T-helper 17 cell (primary cell): ENCODE measurements at regions not wholly inside any gene's neighbourhood (a gene's known extent, or its start where the extent isn't known, plus 50 kb on each side); places are given as distances from the start of the nearest gene placed in this dataset.
"Not testable (repeated sequence)": the region's sequence is repeated elsewhere in the genome, so short reads cannot be mapped to it uniquely, and the experiment has no call there.

ENCODE experiments used
- ATAC-seq: fragments of 150-1000 bp; cut with Tn5 transposase; 2 replicates; pipeline ENCODE4 v1.10.0; 2021; ENCODE audit warnings: mild to moderate bottlenecking, moderate library complexity
- DNase-seq, 3 donors: peaks; one replicate each; pipeline versions ENCODE4 v3.0.0 to v3.0.0-alpha.2; 2020 to 2021
- H3K9me3 ChIP-seq: one replicate; pipeline ENCODE4 v1.7.0; 2013; ENCODE audit warnings: low read length, mild to moderate bottlenecking; ENCODE audit not compliant: control insufficient read depth, poor library complexity, severe bottlenecking
- H3K27ac Mint-ChIP-seq: one replicate; pipeline ENCODE4 v1.8.0; 2022; ENCODE audit warnings: mild to moderate bottlenecking, moderate library complexity, mixed read lengths
- H3K27me3 Mint-ChIP-seq: one replicate; pipeline ENCODE4 v1.8.0; 2022; ENCODE audit warnings: mixed read lengths
- H3K36me3 Mint-ChIP-seq: one replicate; pipeline ENCODE4 v1.8.0; 2022; ENCODE audit warnings: low read depth, mixed read lengths
- H3K4me1 Mint-ChIP-seq: one replicate; pipeline ENCODE4 v1.8.0; 2022; ENCODE audit warnings: mild to moderate bottlenecking, mixed read lengths
- H3K4me3 Mint-ChIP-seq: one replicate; pipeline ENCODE4 v1.8.0; 2022; ENCODE audit warnings: mild to moderate bottlenecking, moderate library complexity, mixed read lengths

DNA sequence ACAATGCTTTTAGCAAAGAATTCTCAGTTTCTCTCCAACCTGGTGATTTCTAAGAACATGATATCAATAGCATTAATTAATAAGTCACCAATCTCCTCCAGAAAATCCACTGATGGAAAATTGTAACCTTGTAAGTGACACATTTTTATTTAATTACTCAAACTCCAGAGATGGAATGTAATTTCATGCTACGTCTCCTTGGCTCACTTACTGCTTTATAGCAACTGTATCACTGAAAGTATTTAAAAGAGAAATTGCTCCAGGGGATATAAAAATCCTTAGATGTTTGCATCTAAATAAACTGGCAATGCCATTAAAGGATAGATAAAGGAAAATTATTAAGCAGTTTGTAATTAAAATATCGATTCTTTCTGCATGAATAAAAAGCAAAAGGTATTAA, 325.4 kb downstream of the TSN start:
- Mint-ChIP-seq H3K4me1 (no peaks in the 10 kb centered on the region), H3K27ac (no peak overlapping the region), H3K27me3 (peaks cover 8% of the 10 kb centered on the region), H3K36me3 (no peaks in the 10 kb centered on the region), H3K4me3 (no peak overlapping the region)
- ATAC-seq (no peak), DNase-seq (no peak)
- H3K9me3 ChIP-seq = no peaks in the 10 kb centered on the region

DNA sequence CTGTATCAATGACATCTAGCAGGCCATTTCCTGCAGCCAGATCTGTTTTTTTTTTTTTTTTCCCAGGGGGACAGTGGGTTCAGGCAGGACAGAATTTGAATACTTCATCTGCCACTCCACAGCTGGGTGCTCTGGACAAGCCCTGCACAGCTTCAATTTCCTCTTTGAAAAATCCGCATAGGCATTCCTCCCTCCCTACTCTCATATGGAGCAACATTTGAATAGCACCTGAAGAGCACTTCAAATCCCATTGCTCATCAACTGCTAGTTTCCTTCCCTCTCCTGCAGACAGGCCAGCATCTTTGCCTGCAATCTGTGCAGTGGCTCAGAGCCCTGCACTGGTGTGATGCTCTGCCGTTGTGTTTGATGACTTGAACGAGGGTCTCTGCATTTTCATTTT, 326.3 kb downstream of the TSN start:
- H3K27ac Mint-ChIP-seq = no peak overlapping the region
- DNase-seq (no peak), ATAC-seq (no peak)
- H3K36me3 Mint-ChIP-seq = no peaks in the 10 kb centered on the region
- no peaks in the 10 kb centered on the region for H3K9me3 ChIP-seq
- H3K27me3 Mint-ChIP-seq = peaks cover 8% of the 10 kb centered on the region
- no peak overlapping the region for H3K4me3 Mint-ChIP-seq
- H3K4me1 Mint-ChIP-seq = no peaks in the 10 kb centered on the region

DNA sequence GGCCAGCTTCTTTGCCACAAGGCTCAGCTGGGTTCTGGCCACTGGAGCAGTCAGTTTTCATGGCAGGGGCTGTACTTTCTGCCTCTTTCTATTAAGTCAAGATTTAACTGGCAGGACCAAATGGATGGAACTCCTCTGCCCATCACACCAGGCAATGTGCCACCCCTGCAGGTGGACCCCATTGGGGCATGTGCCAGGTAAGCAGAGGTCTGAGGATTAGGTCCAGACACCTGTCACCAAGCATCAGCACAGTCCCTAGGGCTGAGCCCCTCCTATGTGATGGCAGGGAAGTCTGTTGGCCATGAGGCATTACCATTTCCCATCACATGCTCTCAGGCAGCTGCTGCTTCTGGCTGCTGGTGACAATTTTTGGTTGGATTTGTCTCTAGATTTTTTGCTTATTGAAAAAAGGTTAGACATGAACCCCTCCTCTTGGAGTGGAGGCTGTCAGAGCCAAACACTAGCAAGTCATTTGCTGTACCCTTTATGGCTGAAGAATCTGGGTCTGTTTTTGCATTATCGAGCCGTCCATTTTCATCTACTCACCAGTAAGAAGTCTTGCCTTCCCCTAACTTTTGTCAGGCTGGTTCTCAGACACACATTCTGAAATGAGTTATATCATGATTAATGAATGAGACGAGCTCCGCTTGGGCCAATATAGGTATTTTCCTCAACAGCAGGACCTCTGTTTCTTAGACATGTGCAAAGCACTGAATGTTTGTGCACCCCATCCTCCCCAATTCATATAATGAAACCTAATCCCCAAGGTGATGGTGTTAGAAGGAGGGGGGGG, 328.0 kb downstream of the TSN start:
- H3K36me3 Mint-ChIP-seq = no peaks in the 10 kb centered on the region
- no peak for ATAC-seq
- no peak for DNase-seq
- H3K4me1 Mint-ChIP-seq = no peaks in the 10 kb centered on the region
- H3K27ac Mint-ChIP-seq = no peak overlapping the region
- no peak overlapping the region for H3K4me3 Mint-ChIP-seq
- no peaks in the 10 kb centered on the region for H3K9me3 ChIP-seq
- peaks cover 4% of the 10 kb centered on the region for H3K27me3 Mint-ChIP-seq

DNA sequence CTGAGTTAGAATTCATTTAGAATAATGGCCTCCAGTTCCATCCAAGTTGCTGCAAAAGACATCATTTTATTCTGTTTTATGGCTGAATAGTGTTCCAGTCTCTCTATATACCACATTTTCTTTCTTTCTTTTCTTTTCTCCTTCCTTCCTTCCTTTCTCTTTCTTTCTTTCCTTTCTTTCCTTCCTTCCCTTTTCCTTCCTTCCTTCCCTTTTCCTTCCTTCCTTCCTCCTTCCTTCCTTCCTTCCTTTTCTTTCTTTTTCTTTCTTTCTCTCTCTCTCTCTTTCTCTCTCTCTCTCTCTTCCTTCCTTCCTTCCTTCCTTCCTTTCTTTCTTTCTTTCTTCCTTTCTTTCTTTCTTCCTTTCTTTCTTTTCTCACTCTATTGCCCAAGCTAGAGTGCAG, 330.2 kb downstream of the TSN start:
- not testable (repeated sequence) for H3K4me3 Mint-ChIP-seq, H3K27ac Mint-ChIP-seq, DNase-seq, H3K9me3 ChIP-seq, H3K36me3 Mint-ChIP-seq, H3K27me3 Mint-ChIP-seq, ATAC-seq, H3K4me1 Mint-ChIP-seq

DNA sequence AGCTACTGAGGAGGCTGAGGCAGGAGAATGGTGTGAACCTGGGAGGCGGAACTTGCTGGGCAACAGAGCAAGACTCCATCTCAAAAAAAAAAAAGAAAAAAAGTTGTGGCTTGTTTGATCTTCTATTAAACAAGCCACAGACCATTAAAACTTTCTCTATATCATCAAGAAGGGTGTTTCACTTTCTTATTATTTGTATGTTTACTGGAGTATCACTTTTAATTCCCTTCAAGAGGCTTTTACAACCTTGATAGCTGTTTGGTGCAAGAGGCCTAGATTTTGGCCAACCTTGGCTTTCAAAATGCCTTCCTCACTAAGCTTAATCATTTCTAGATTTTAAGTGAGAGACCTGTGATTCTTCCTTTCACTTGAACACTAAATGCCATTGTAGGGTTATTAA, 339.1 kb downstream of the TSN start:
- no peaks in the 10 kb centered on the region for H3K9me3 ChIP-seq
- Mint-ChIP-seq H3K27me3 (peaks cover 26% of the 10 kb centered on the region), H3K27ac (no peak overlapping the region), H3K36me3 (no peaks in the 10 kb centered on the region), H3K4me1 (no peaks in the 10 kb centered on the region), H3K4me3 (no peak overlapping the region)
- DNase-seq (no peak), ATAC-seq (no peak)

DNA sequence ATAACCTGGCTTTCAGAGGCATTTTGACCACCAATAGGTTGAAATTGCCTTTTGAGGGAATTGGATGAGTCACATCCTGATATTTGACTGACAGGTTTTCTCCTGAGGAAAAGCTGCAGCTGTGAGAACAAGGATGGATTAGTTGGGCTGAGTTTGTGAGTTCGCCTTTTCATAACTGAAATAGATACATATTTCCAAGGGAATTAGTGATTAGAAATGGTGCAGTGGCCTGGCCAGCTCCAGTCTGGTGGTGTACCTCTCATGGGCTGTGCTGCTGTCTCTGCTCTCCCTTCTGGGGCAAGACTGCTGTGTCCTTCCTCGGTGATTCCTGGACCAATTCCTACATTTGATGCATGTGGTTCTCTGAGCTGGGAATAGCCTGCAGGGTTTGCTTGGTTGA, 341.3 kb downstream of the TSN start:
- ATAC-seq = no peak
- H3K36me3 Mint-ChIP-seq = no peaks in the 10 kb centered on the region
- no peak overlapping the region for H3K27ac Mint-ChIP-seq
- no peaks in the 10 kb centered on the region for H3K4me1 Mint-ChIP-seq
- peaks cover 28% of the 10 kb centered on the region for H3K27me3 Mint-ChIP-seq
- no peak overlapping the region for H3K4me3 Mint-ChIP-seq
- H3K9me3 ChIP-seq = no peaks in the 10 kb centered on the region
- no peak for DNase-seq

DNA sequence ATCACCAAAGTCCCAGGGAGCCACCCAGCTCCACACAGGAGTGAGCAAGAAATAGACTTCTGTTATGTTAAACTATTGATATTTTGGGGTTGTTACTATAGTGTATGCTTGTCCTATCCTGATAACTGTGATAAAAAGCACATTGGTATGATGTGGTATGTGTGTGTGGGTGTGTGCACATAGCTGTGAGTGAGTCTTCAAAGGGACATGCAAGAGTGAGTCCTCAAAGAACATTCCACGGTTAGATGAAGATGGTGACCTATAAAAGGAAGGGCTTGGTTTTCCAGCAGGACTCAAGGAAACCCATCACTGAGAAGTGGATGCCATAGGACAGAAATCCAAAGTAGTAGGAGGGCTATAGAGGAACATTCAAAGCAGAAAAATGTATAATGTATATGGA, 342.9 kb downstream of the TSN start:
- H3K36me3 Mint-ChIP-seq = no peaks in the 10 kb centered on the region
- H3K9me3 ChIP-seq = no peaks in the 10 kb centered on the region
- H3K27ac Mint-ChIP-seq = no peak overlapping the region
- ATAC-seq (no peak), DNase-seq (no peak)
- H3K27me3 Mint-ChIP-seq = peaks cover 25% of the 10 kb centered on the region
- no peaks in the 10 kb centered on the region for H3K4me1 Mint-ChIP-seq
- H3K4me3 Mint-ChIP-seq = no peak overlapping the region

DNA sequence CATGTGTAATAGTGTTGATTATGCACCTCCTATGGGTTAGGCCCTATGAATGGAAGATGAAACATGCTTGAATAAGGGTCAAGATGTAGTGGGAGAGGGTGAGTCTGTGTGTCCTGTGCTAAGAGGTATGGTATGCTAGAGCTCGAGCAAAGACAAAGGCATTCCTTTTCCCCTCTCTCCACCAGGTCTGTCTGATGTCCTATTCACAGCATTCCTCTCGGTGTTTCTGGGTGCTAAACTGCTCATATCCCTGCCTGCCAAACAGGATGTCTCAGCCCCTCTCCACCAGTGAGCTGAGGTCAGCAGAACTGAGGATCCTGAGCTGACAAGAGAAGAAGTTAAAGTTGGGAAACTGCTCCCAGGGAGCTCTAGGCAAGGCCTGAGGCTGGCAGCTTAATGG, 344.9 kb downstream of the TSN start:
- H3K27me3 Mint-ChIP-seq = peaks cover 15% of the 10 kb centered on the region
- no peak overlapping the region for H3K27ac Mint-ChIP-seq
- no peaks in the 10 kb centered on the region for H3K9me3 ChIP-seq
- H3K4me3 Mint-ChIP-seq = no peak overlapping the region
- no peaks in the 10 kb centered on the region for H3K4me1 Mint-ChIP-seq
- ATAC-seq = no peak
- H3K36me3 Mint-ChIP-seq = no peaks in the 10 kb centered on the region
- no peak for DNase-seq

DNA sequence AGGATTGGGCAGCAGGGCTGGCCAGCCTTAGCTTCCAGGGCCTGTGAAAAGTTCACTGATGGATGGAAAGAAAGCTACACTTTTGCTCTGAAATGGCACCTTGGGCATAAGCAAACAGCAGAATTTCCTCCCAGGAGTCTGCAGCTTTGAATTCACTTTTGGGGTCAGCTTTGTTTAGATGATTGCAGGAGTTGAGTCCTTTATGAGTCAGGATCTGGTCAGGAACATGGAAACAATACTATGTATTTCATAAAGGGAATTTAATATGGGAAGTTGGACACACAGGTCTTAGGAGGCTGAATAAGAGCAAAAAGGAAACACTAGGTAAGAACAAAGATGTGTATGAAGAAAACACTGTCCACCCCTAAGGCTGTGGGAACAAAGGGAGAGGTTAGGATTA, 345.3 kb downstream of the TSN start:
- no peak for ATAC-seq
- Mint-ChIP-seq H3K36me3 (no peaks in the 10 kb centered on the region), H3K4me1 (no peaks in the 10 kb centered on the region), H3K4me3 (no peak overlapping the region), H3K27me3 (peaks cover 15% of the 10 kb centered on the region), H3K27ac (no peak overlapping the region)
- DNase-seq = no peak
- no peaks in the 10 kb centered on the region for H3K9me3 ChIP-seq

DNA sequence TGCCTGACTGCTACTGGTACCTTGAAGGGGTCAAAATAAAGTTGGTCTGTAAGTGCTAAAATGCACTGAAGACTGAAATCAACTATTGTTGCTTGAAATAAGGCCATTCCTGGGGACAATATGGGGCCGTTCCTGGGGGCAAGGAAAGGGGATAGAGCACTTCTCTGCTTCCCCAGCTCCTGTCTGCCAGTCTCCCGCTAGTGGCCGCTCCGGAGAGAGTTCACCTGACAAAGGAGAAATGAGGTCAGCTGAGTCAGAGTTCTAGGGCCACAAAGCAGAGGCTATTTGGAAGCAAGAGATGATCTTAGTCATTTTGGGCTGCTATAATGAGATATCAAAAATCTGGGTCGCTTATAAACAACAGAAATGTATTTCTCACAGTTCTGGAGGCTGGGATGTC, 345.9 kb downstream of the TSN start:
- ATAC-seq (no peak), DNase-seq (no peak)
- Mint-ChIP-seq H3K4me1 (no peaks in the 10 kb centered on the region), H3K4me3 (no peak overlapping the region), H3K36me3 (no peaks in the 10 kb centered on the region), H3K27me3 (peaks cover 15% of the 10 kb centered on the region), H3K27ac (no peak overlapping the region)
- no peaks in the 10 kb centered on the region for H3K9me3 ChIP-seq

DNA sequence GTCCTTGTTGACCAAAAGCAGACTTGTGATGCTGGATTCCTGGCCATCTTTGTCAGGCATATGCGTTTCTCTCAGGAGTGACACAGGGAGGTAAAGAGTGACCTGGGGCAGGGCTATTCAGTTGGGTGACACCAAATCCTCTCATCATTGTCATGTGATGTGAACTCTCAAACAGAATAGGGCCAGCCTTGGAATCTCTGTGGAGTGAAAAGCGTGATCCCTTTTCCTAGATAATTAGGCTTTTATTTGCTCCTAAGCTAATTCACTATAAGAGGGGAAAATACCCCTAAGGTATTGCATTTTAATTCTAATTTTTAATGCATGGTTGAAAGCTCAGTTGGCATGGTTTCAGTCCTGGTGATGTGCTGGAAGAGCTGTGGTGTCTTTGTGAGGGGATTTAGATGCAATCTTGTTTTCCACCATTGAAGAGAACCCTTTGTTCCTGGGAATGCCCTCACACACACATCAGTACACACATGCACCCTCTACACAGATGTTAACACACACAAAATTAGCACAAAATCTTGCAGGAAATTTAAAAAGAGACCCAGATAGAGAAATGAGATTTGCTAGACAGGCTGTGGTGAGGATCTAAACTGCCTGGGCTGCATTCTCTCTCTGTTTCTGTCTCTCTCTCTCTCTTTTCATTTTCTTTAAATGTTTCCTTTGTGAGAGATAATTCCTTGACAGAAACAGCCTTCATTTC, 349.9 kb downstream of the TSN start:
- no peaks in the 10 kb centered on the region for H3K36me3 Mint-ChIP-seq
- ATAC-seq (no peak), DNase-seq (no peak)
- no peaks in the 10 kb centered on the region for H3K9me3 ChIP-seq
- H3K27ac Mint-ChIP-seq = no peak overlapping the region
- no peaks in the 10 kb centered on the region for H3K4me1 Mint-ChIP-seq
- no peak overlapping the region for H3K4me3 Mint-ChIP-seq
- peaks cover 17% of the 10 kb centered on the region for H3K27me3 Mint-ChIP-seq

DNA sequence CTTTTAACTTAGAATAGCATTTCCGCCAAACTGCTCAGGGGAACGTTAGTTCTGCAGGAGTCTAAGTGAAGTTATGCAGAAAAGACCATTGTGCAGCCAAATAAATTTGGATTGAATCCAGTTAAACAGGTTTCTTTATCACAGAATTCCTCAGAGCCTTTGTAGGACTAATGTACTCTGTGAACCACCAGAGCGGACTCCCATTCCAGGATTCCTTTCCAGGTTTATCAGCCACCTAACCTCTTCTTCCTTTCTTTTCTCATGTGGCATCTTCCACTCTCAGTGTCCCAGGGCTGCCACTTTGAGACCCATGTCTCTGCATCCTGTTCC, 350.4 kb downstream of the TSN start:
- no peaks in the 10 kb centered on the region for H3K9me3 ChIP-seq
- ATAC-seq (no peak), DNase-seq (no peak)
- Mint-ChIP-seq H3K27me3 (peaks cover 22% of the 10 kb centered on the region), H3K4me3 (no peak overlapping the region), H3K36me3 (no peaks in the 10 kb centered on the region), H3K27ac (no peak overlapping the region), H3K4me1 (no peaks in the 10 kb centered on the region)

DNA sequence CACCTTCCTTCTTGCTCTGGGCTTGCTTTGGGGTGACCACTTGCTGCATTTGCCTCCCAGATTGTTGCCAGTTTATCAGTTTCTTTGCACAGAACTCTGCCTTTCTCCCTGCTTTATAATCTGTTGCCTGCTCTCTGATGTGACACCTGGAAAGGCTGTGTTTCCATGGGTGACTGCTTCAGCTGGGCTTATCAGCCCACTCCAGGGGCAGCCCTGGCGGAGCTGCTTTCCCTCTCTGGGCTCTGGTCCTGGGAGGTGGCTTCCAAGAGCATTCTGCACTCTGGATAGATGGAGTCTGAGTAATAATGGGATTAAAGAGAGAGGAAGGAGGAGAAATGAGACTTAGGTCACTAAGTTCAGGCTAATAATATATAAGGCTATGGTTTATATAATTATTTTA, 352.7 kb downstream of the TSN start:
- H3K36me3 Mint-ChIP-seq = no peaks in the 10 kb centered on the region
- no peaks in the 10 kb centered on the region for H3K9me3 ChIP-seq
- ATAC-seq = no peak
- no peak overlapping the region for H3K27ac Mint-ChIP-seq
- peaks cover 22% of the 10 kb centered on the region for H3K27me3 Mint-ChIP-seq
- no peak overlapping the region for H3K4me3 Mint-ChIP-seq
- DNase-seq = no peak
- H3K4me1 Mint-ChIP-seq = no peaks in the 10 kb centered on the region
